GM20000 (cell line): ENCODE measurements at regions not wholly inside any gene's neighbourhood (a gene's known extent, or its start where the extent isn't known, plus 50 kb on each side); places are given as distances from the start of the nearest gene placed in this dataset.

Source experiments
- DNase-seq: peaks from one replicate; pipeline ENCODE4 v3.0.0; 2012; ENCODE audit warnings: low spot score
- TF ChIP-seq, protein P1 (sequence below): IDR thresholded peaks from 2 replicates; pipeline ENCODE4 v1.5.1; 2012; ENCODE audit warnings: mild to moderate bottlenecking, control low read depth; ENCODE audit errors: extremely low read depth, missing control alignments

DNA sequence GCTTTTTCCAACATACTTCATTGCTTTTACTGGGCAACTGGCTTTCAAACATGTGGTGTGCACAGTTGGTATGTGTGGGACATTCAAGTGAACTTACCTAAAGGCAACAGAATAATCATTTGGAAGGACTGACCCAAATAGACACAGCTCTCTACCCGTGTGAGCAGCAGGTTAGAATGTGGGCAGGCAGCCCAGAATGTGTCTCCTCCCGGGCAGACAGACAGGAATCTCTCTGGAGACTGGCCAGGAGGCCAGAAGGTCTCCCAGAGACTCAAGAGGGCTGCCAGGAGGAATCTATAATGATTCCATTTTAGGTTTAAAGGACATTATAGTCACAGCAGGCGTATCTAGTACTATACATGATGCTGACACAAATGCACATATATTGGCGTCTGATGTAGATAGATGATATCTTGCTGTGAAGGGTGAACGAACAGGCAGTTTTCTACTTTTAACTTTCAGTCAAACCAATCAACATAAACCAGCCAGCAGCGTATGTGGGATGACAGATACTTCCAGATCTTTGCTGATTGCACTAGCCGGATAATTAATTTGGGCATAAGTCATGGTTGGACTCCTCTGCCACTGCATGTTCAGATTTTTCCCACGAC is 297.4 kb upstream of the ZNF608 start:
- DNase-seq, result no peak
- TF ChIP-seq, protein P1, sequence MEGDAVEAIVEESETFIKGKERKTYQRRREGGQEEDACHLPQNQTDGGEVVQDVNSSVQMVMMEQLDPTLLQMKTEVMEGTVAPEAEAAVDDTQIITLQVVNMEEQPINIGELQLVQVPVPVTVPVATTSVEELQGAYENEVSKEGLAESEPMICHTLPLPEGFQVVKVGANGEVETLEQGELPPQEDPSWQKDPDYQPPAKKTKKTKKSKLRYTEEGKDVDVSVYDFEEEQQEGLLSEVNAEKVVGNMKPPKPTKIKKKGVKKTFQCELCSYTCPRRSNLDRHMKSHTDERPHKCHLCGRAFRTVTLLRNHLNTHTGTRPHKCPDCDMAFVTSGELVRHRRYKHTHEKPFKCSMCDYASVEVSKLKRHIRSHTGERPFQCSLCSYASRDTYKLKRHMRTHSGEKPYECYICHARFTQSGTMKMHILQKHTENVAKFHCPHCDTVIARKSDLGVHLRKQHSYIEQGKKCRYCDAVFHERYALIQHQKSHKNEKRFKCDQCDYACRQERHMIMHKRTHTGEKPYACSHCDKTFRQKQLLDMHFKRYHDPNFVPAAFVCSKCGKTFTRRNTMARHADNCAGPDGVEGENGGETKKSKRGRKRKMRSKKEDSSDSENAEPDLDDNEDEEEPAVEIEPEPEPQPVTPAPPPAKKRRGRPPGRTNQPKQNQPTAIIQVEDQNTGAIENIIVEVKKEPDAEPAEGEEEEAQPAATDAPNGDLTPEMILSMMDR, result no peak

DNA sequence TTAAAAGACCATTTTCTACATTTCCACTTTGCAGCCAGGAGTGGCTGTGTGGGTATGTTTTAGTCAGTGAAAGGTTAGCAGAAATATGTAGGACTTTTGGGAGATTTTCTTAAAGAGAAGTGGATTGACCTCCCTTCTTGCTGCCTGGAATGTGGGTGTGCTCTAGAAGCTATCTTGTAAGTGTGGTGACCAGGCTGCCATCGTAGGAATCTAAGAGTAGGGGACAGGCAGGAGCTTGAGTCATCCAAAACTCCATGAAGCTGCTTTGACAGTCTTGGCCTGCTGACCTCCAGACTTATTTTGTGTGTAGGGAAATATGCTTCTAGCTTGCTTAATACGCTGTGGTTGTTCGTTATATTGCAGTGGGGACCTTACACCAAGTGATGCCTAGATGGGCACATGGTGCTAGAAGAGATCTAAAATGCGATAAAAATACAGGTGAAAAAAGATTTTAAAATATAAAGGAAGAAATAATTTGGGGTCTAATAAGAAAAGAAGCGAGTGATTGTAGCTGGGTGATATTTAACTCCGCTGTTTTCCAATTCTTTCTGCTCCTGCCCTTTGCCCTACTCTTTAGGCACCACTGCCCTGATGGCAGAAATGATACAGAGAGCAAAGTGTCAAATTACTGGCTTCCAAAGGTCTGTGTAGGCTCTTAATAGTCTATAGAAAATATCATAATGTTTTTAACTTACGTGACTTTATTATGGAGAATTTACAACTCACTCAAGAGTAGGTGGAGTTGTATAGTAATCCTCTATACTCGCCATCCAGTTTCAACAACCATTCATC is 298.2 kb upstream of the ZNF608 start:
- DNase-seq, result no peak
- TF ChIP-seq, protein P1, result no peak

DNA sequence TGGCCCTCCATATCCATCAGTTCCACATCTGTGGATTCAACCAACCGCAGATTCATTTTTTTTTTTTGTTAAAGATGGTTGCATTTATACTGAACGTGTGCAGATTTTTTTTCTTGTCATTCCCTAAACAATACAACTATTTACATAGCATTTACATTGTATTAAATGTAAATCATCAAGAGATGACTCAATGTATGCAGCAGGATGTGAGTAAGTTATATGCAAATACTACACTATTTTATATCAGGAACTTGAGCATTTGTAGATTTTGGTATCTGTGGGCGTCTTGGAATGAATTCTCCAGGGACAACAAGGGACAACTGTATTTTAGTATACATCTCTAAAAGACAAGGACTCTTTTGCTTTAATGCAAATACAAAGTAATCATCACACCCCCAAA is 299.2 kb upstream of the ZNF608 start:
- DNase-seq, result no peak
- TF ChIP-seq, protein P1, result no peak

DNA sequence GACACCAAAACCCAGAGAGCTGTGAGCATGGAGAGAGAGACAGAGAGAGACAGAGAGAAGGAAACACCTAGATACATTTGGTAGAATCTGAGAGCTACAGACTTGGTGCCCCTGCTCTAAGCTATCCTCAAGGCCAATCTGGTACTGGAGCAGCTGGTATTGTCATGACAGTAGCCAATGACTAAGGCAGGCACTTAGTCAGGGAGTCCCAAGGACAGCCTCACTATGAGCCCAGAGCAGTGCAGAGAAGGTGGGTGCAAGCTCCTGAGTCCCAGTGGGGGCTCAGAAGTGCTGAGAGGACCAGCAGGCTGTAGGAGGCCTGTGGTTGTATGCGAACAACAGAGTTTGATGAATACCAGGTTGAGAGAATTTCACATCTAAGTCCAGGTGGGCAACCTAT is 300.4 kb upstream of the ZNF608 start:
- TF ChIP-seq, protein P1, result no peak
- DNase-seq, result no peak

DNA sequence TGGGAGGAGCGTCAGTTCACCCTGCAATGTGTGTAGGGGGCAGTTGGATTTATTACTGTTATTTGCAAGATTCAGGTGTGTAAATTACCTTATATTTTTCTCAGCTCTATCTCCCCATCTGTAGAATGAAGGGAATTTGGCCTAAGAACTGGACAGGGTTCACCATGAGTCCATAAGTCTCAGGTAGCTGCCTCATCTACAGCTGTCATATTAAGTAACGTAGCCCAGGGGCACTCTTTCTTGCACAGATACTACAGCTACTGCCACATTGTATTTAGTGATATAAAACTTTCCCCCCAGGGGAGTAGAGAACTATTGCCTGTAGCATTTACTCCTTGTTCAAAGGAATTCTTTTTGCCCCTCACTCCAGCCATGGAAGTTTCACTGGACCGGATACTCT is 301.4 kb upstream of the ZNF608 start:
- TF ChIP-seq, protein P1, result no peak

DNA sequence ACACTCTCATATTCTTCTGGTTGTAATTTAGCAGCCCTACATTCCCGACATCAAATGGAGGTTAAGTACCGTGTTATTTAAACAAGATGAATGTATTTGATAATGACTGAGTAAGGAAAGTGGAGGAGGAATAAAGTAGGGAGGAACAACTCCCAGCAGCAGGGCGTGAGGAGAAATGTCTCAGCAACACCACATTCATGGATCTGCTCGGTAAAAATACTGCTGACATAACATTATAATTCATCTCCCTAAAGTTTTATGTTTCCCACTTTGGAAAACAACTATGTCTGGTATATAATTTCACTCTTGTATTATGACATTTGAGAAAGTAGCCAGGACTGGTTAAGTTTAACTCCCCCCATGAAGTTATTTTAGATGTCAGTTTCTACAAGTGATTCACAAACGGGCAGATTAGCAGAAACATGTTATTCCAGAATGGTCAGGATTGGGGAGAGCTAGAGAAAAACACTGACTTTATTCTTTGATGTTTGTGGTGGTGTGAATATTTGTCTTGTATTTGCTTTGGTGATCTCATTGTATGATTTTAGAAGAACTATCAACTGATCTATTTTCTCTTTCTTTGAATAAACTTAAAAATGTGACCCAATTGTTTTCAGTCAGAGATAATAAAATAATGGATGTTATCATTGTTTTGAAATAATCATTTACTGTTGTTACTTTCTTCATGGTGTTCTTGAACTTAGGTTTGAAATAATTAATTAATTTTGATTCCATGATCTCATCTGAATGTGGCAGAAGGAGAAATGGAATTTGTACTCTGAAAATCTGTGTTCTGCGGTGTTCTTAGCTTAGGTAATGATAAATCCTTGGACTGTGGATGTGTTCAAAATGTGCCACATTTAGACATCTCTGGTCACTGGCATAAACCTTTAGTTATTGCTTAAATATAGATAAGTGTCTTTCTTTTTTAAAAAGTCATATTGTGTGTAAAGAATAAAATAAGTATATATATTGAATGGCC is 303.6 kb upstream of the ZNF608 start:
- no peak for DNase-seq
- TF ChIP-seq, protein P1, result no peak

More for the DNA sequence above, 301.4 kb upstream of the ZNF608 start:
- no peak for DNase-seq

DNA sequence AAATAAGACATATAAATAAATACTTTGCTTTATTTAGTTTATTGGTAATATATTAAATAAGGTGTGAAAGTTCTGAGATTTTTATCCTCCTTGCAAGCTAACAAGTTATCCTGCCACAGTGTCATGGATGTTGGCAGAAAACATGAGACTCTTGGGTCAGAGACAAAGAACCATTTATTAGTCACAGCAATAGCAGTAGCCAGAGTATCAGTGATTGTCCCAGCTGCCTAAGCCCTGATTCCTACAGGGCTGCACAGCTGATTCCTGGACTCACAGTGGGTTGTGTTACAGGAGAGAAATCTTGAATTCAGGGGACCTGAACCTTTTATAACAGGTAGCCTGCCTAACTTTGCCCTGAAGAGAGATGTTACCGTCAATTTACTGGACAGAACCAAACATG is 304.5 kb upstream of the ZNF608 start:
- TF ChIP-seq, protein P1, result no peak

More for the DNA sequence above, 304.5 kb upstream of the ZNF608 start:
- DNase-seq, result no peak
